ENCODE measurements at regions not wholly inside any gene's neighbourhood (a gene's known extent, or its start where the extent isn't known, plus 50 kb on each side); places are given as distances from the start of the nearest gene placed in this dataset.
A peak's percentile ranks its signal among the peaks of the same experiment; 100 is the strongest.

- DNase-seq, result no peak
Measured at GRCh38 chr5:153030755-153031725, 459.4 kb upstream of the GRIA1 start.

GRCh38 chr5:153039501-153039900 lies 451.0 kb upstream of the GRIA1 start:
- no peak for DNase-seq

- no peak for DNase-seq
Measured at GRCh38 chr5:153043886-153044285, 446.6 kb upstream of the GRIA1 start.

- no peak for DNase-seq
Measured at GRCh38 chr5:153050496-153051179, 439.8 kb upstream of the GRIA1 start.

GRCh38 chr5:153066281-153066680 lies 424.2 kb upstream of the GRIA1 start:
- no peak for DNase-seq

GRCh38 chr5:153067869-153068268 lies 422.6 kb upstream of the GRIA1 start:
- no peak for DNase-seq

GRCh38 chr5:153079396-153079795 lies 411.1 kb upstream of the GRIA1 start:
- no peak for DNase-seq

- DNase-seq, result no peak
Measured at GRCh38 chr5:153080940-153081339, 409.5 kb upstream of the GRIA1 start.

GRCh38 chr5:153081385-153081784 lies 409.1 kb upstream of the GRIA1 start:
- DNase-seq, result no peak

GRCh38 chr5:153084511-153084910 lies 406.0 kb upstream of the GRIA1 start:
- no peak for DNase-seq

GRCh38 chr5:153086486-153086885 lies 404.0 kb upstream of the GRIA1 start:
- peak; percentile 40 for DNase-seq

- DNase-seq, result no peak
Measured at GRCh38 chr5:153088538-153088937, 401.9 kb upstream of the GRIA1 start.

GRCh38 chr5:153094333-153094732 lies 396.1 kb upstream of the GRIA1 start:
- DNase-seq, result no peak

GRCh38 chr5:153096381-153096780 lies 394.1 kb upstream of the GRIA1 start:
- DNase-seq, result no peak

- no peak for DNase-seq
Measured at GRCh38 chr5:153099328-153099727, 391.1 kb upstream of the GRIA1 start.

GRCh38 chr5:153101235-153102180 lies 389.0 kb upstream of the GRIA1 start:
- no peak for DNase-seq

GRCh38 chr5:153116916-153117315 lies 373.6 kb upstream of the GRIA1 start:
- DNase-seq, result no peak

GRCh38 chr5:153118018-153118417 lies 372.5 kb upstream of the GRIA1 start:
- DNase-seq, result no peak

- DNase-seq, result no peak
Measured at GRCh38 chr5:153122403-153122802, 368.1 kb upstream of the GRIA1 start.

GRCh38 chr5:153130296-153130695 lies 360.2 kb upstream of the GRIA1 start:
- DNase-seq, result no peak

- DNase-seq, result no peak
Measured at GRCh38 chr5:153135411-153135810, 355.1 kb upstream of the GRIA1 start.

- DNase-seq, result no peak
Measured at GRCh38 chr5:153136910-153137614, 353.4 kb upstream of the GRIA1 start.

Data from NCI-H446 treated with DMSO at 0.1 percent for 48 hours (cell line).